Karpas-422 (cell line): ENCODE measurements at regions not wholly inside any gene's neighbourhood (a gene's known extent, or its start where the extent isn't known, plus 50 kb on each side); places are given as distances from the start of the nearest gene placed in this dataset.
A peak's percentile ranks its signal among the peaks of the same experiment; 100 is the strongest.

Source experiments
- DNase-seq: peaks from one replicate; pipeline ENCODE4 v3.0.0-alpha.2; 2015
- H2AFZ ChIP-seq: fragments of 200-600 bp; sonication (generic); 2 replicates; pipeline ENCODE4 v1.6.1; 2014; ENCODE audit warnings: antibody characterized with exemption, low read length, mixed read lengths
- H3K27ac ChIP-seq: fragments of 200-600 bp; sonication (generic); 2 replicates; pipeline ENCODE4 v1.5.1; 2014; ENCODE audit warnings: mild to moderate bottlenecking, low read length, moderate library complexity
- H3K27me3 ChIP-seq: fragments of 200-600 bp; sonication (generic); 2 replicates; pipeline ENCODE4 v1.6.1; 2014; ENCODE audit warnings: low read length, mixed read lengths
- H3K36me3 ChIP-seq: fragments of 200-600 bp; sonication (generic); 2 replicates; pipeline ENCODE4 v1.6.1; 2014; ENCODE audit warnings: low read length, mixed read lengths; ENCODE audit not compliant: insufficient read depth
- H3K4me1 ChIP-seq: fragments of 200-600 bp; sonication (generic); 2 replicates; pipeline ENCODE4 v1.6.1; 2014; ENCODE audit warnings: mild to moderate bottlenecking, low read length, mixed read lengths
- H3K4me2 ChIP-seq: fragments of 200-600 bp; sonication (generic); 2 replicates; pipeline ENCODE4 v1.6.1; 2014; ENCODE audit warnings: low read length, low read depth, mild to moderate bottlenecking; ENCODE audit not compliant: poor library complexity, severe bottlenecking
- H3K4me3 ChIP-seq: fragments of 200-600 bp; sonication (generic); 2 replicates; pipeline ENCODE4 v1.5.1; 2014; ENCODE audit warnings: mild to moderate bottlenecking, antibody characterized with exemption, low read length, mixed read lengths
- H3K79me2 ChIP-seq: fragments of 200-600 bp; sonication (generic); 2 replicates; pipeline ENCODE4 v1.6.1; 2014; ENCODE audit warnings: mild to moderate bottlenecking, low read length, mixed read lengths
- H3K9ac ChIP-seq: fragments of 200-600 bp; sonication (generic); 2 replicates; pipeline ENCODE4 v1.6.0; 2014; ENCODE audit warnings: low read length
- H3K9me2 ChIP-seq: fragments of 200-600 bp; sonication (generic), shearing (Covaris generic); replicated peaks from 2 replicates; pipeline ENCODE4 v1.6.0; 2014; ENCODE audit warnings: mild to moderate bottlenecking, low read length, moderate library complexity; ENCODE audit not compliant: insufficient read depth
- H3K9me3 ChIP-seq: fragments of 300-700, 200-600 bp; sonication (generic); 2 replicates; pipeline ENCODE4 v1.6.1; 2014; ENCODE audit warnings: low read length, mixed read lengths
- H4K20me1 ChIP-seq: fragments of 200-600 bp; sonication (generic); 2 replicates; pipeline ENCODE4 v1.6.1; 2014; ENCODE audit warnings: mild to moderate bottlenecking, antibody characterized with exemption, low read length, low read depth; ENCODE audit not compliant: insufficient read depth

DNA sequence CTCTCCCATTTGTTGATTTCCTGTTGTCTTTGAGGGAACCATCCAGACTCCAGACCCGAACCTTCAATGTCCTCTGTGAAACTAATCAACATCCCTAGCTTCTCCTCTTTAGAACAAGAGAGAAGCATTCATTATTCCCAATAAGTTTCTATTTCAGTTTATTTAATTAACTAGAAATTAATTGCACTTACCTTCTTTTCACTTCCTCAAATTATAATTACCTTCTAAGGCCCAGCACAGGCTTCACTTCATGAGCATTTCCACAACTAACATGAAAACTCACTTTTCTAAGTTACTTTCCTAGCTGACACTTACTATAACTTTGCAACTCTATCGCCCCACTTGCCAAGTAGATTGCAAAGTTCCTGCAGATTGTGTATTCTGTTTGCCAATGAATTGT, 71.6 kb upstream of the HTR2A start:
- no peak for DNase-seq
- no peaks in the 10 kb centered on the region for H3K9me3 ChIP-seq
- H3K4me2 ChIP-seq, result no peak overlapping the region
- H3K79me2 ChIP-seq, result no peaks in the 10 kb centered on the region
- no peaks in the 10 kb centered on the region for H4K20me1 ChIP-seq
- no peak overlapping the region for H3K9ac ChIP-seq
- no peak overlapping the region for H3K4me3 ChIP-seq
- no peaks in the 10 kb centered on the region for H3K9me2 ChIP-seq
- no peak overlapping the region for H3K27ac ChIP-seq
- H3K4me1 ChIP-seq, result no peaks in the 10 kb centered on the region; the same call in 1 of the 2 replicates
- H3K27me3 ChIP-seq, result no peaks in the 10 kb centered on the region
- H3K36me3 ChIP-seq, result no peaks in the 10 kb centered on the region
- H2AFZ ChIP-seq, result no peak overlapping the region

DNA sequence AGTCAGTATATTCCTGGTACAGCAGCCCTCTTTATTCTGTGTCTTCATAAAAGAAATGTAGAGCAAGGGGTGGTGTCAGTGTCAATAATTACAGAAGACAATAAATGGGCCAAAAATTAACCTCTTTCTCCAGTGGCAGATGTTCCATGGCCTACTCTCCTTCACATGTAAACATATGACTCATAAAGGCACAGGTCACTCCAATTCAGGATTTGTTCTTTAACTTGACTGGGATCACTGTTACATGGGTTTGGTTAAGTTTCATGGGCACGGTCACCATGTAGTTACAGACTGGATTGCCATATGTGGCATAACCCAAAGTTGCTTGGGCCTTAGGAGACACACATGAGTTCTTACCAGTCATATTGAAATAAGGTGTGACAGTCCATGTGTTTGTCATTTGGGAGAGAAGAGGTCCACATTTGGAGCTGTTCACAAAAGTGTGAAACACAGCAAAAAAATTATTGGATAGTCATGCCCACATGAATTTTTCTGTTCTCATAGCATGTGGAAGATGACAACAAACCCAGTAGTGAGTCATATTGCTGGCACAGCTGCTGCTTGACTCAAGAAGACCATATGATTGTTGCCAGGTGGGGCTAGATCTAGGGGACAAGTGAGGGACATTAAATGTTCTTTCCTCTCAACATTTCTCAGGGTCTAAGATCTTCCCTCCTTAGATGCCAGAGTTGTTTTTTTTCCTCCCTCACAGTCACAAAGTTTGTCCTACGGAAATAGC, 68.1 kb upstream of the HTR2A start:
- Histone ChIP-seq H3K36me3 (no peaks in the 10 kb centered on the region), H3K9ac (no peak overlapping the region), H3K4me1 (no peaks in the 10 kb centered on the region; the same call in 1 of the 2 replicates), H3K9me2 (no peaks in the 10 kb centered on the region), H3K27me3 (no peaks in the 10 kb centered on the region), H3K9me3 (no peaks in the 10 kb centered on the region), H2AFZ (no peak overlapping the region), H3K4me2 (no peak overlapping the region), H4K20me1 (no peaks in the 10 kb centered on the region), H3K27ac (no peak overlapping the region), H3K79me2 (no peaks in the 10 kb centered on the region), H3K4me3 (no peak overlapping the region)
- DNase-seq, result no peak

DNA sequence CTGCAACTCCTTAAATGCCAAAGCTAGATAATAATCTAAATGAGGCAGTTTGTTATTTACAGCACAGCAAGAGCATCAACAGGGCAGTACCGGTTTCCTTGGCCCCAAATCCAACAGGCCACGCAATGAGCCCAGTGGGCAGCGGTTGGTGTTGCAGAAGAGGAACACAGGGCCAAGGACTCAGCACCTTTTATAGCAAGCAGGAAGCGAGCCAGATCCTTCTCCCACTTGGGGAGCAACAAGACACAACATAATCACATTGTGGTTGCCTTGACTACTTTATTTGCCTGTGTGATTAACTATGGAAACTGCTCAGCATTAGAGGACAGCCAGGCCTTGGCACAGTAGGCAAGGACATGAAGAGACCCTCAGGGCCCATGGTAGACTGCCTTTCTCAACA, 67.1 kb upstream of the HTR2A start:
- Histone ChIP-seq H3K27ac (no peak overlapping the region), H3K79me2 (no peaks in the 10 kb centered on the region), H4K20me1 (no peaks in the 10 kb centered on the region), H3K9me3 (no peaks in the 10 kb centered on the region), H3K9me2 (no peaks in the 10 kb centered on the region), H3K4me1 (no peaks in the 10 kb centered on the region; the same call in 1 of the 2 replicates), H3K4me2 (no peak overlapping the region), H2AFZ (no peak overlapping the region), H3K4me3 (no peak overlapping the region), H3K9ac (no peak overlapping the region), H3K27me3 (no peaks in the 10 kb centered on the region), H3K36me3 (no peaks in the 10 kb centered on the region)
- DNase-seq, result no peak

DNA sequence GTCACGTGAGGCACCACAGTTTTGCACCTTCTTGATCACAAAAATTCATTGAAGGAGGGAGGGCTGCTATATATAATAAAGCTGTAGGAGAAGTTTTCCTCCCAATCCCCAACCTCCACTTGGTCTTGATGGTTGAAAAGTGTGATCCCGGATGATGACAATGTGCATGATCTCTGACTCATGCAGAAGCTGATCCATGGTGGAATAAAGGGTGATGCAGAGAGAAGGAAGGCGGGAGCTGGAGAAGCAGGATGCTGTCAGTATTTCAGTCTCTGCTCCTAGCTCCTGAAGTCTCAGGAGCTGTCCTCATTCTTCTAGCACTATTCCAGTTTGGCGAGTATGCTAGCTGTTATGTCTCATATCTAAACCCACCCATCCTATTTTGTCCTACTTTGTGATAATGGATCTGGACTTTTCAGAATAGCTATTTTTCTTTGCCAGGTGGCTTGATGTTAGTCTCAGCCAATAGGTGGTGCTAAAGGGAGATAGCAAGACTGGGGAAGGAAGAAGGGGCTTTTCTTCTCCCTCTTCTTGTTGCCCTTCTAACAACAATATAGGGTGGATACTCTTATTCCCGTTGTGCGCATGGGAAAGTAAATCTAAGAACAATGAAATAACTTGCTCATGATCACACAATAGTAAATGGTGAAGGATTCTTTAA, 65.6 kb upstream of the HTR2A start:
- Histone ChIP-seq H3K4me3 (no peak overlapping the region), H3K36me3 (no peaks in the 10 kb centered on the region), H3K27me3 (no peaks in the 10 kb centered on the region), H4K20me1 (no peaks in the 10 kb centered on the region), H3K4me1 (no peaks in the 10 kb centered on the region), H3K4me2 (no peak overlapping the region), H3K79me2 (no peaks in the 10 kb centered on the region), H3K27ac (no peak overlapping the region), H3K9me3 (no peaks in the 10 kb centered on the region), H3K9me2 (no peaks in the 10 kb centered on the region), H3K9ac (no peak overlapping the region), H2AFZ (no peak overlapping the region)
- peak; percentile 57 for DNase-seq

DNA sequence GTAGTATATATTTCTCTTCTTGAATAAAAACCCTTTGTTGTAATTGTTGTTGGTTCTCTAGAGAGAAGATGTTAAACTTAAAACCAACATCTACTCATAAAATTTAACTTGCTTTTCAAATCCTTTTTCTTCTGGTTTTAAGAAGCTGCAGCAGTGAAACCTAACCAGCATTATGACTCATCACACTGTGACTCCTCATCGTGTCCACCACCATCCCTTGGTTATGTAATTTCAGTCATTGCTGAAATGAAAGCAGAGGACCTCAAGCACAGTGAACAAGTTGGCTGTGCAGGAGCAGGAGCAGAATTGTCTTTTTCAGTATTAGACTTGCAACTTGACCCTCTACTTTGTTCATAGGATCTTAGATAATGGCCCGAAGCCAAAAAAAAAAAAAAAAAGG, 64.9 kb upstream of the HTR2A start:
- Histone ChIP-seq H3K9me2 (no peaks in the 10 kb centered on the region), H4K20me1 (no peaks in the 10 kb centered on the region), H3K27me3 (no peaks in the 10 kb centered on the region), H3K36me3 (no peaks in the 10 kb centered on the region), H3K4me1 (no peaks in the 10 kb centered on the region), H3K9me3 (no peaks in the 10 kb centered on the region), H3K4me2 (no peak overlapping the region), H3K79me2 (no peaks in the 10 kb centered on the region), H2AFZ (no peak overlapping the region), H3K4me3 (no peak overlapping the region), H3K27ac (no peak overlapping the region), H3K9ac (no peak overlapping the region)
- DNase-seq, result no peak

DNA sequence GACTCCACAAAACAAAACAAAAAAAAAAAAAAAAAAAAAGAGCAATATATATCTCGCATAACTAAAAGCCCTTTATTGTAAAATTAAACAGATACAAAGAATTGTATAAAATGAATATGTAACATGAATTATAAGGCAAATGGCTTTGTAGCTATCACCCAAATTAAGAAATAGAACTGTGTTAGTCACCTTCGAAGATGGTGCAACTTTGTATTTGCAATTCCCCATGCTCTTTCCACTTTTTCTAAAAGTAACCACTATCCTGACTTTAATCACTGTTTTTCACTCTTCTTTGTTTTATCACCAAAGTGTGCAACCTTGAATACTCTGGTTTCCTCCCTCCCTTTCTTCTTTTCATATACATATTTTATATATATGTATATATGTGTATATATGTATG, 57.1 kb upstream of the HTR2A start:
- Histone ChIP-seq H3K4me3 (no peak overlapping the region), H3K4me2 (no peak overlapping the region), H2AFZ (no peak overlapping the region), H3K27me3 (no peaks in the 10 kb centered on the region), H3K36me3 (no peaks in the 10 kb centered on the region), H4K20me1 (no peaks in the 10 kb centered on the region), H3K9me2 (no peaks in the 10 kb centered on the region), H3K79me2 (no peaks in the 10 kb centered on the region), H3K4me1 (peaks cover 6% of the 10 kb centered on the region), H3K9ac (no peak overlapping the region), H3K9me3 (no peaks in the 10 kb centered on the region), H3K27ac (no peak overlapping the region)
- DNase-seq, result no peak

DNA sequence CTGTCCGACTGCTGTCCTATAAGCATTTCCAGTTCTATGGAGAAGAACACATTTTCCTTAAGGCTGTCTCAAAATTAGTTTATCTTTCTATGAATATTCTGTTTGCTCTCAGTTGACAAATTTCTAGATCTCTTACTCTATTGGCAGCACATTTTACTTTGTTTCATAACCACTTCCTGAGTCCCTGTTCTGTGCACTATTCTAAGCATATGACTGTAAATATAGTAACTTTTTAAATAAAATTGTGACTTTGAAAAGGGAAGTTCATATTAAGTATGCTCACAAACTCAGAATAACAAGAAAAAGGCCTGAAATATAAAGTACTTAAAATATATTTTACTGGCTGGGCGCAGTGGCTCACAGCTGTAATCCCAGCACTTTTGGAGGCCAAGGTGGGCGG, 56.5 kb upstream of the HTR2A start:
- Histone ChIP-seq H3K9ac (no peak overlapping the region), H3K79me2 (no peaks in the 10 kb centered on the region), H3K4me1 (peaks cover 6% of the 10 kb centered on the region), H3K27me3 (no peaks in the 10 kb centered on the region), H3K9me3 (no peaks in the 10 kb centered on the region), H3K36me3 (no peaks in the 10 kb centered on the region), H3K27ac (no peak overlapping the region), H3K4me3 (no peak overlapping the region), H3K4me2 (no peak overlapping the region), H4K20me1 (no peaks in the 10 kb centered on the region), H2AFZ (no peak overlapping the region), H3K9me2 (no peaks in the 10 kb centered on the region)
- DNase-seq, result no peak

DNA sequence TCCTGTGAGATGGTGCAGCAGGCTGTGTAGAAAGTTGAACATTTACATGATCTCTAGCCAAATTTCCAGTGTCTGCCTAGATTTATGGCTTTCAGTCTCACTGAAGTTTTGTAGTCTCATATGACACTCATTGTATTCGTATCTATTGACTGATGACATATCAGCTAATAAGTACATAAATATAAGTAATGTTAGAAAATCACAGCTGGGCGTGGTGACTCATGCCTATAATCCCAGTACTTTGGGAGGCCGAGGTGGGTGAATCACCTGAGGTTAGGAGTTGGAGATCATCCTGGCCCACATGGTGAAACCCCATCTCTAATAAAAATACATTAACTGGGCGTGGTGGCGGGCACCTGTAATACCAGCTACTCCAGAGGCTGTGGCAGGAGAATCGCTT, 54.7 kb upstream of the HTR2A start:
- no peaks in the 10 kb centered on the region for H3K9me3 ChIP-seq
- H3K79me2 ChIP-seq, result no peaks in the 10 kb centered on the region
- H3K27ac ChIP-seq, result no peak overlapping the region
- no peak overlapping the region for H3K4me3 ChIP-seq
- no peaks in the 10 kb centered on the region for H4K20me1 ChIP-seq
- DNase-seq, result no peak
- H3K4me2 ChIP-seq, result no peak overlapping the region
- H3K4me1 ChIP-seq, result peaks cover 6% of the 10 kb centered on the region
- no peaks in the 10 kb centered on the region for H3K27me3 ChIP-seq
- no peaks in the 10 kb centered on the region for H3K9me2 ChIP-seq
- H3K36me3 ChIP-seq, result no peaks in the 10 kb centered on the region
- H3K9ac ChIP-seq, result no peak overlapping the region
- no peak overlapping the region for H2AFZ ChIP-seq
